ENCODE measurements at regions not wholly inside any gene's neighbourhood (a gene's known extent, or its start where the extent isn't known, plus 50 kb on each side); places are given as distances from the start of the nearest gene placed in this dataset.

GRCh38 chr20:50313827-50314677 lies 123.4 kb downstream of the CEBPB start:
- no peak for DNase-seq (ENCODE audit: low spot score)

- DNase-seq (ENCODE audit: low spot score), result no peak
Observed at GRCh38 chr20:50314678-50315335, 124.2 kb downstream of the CEBPB start.

DNA sequence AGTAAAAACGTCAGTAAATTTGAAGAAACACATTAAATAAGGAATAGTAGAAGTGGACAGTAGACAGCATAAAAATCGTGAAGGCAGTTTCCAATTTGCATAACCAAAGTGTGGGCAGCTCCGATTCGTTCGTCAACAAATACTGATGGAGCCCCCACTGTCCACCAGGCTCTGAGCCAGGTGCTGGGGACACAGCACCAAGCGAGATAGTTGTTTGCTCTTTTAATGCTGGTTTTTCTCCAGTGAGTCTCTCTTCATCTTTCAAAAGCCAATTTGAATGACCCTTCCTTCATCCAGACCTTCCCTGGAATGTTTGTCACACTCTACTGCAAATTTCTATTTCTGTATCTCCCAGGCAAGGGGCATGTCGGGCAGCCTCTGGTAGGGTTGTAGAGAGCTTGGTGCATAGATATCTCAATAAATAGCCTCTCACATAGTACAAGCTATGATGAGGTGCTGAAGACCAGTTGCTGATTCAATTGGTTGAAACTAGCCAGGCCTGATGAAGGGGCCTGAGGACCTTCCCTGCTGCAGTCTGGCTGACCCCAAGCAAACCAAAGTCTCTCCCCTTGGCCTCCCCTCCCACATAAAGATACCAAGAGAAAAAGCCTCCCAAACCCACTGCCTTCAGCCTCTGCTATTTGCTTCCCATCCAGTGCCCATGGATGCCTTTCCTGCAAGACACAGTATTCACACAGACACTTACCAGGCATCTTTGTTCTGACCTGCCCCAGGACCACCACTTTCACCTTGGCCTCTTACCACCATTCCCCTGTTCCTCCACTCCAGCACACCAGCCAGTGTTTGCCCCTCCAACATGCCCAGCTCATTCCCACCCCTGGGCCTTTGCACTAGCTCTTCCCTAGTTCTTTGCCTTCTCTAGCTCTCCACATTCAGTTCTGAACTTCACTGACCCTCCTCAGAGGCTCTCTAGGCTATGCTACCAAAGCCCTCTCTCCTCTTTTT lies 125.2 kb downstream of the CEBPB start:
- DNase-seq (ENCODE audit: low spot score), result no peak

DNA sequence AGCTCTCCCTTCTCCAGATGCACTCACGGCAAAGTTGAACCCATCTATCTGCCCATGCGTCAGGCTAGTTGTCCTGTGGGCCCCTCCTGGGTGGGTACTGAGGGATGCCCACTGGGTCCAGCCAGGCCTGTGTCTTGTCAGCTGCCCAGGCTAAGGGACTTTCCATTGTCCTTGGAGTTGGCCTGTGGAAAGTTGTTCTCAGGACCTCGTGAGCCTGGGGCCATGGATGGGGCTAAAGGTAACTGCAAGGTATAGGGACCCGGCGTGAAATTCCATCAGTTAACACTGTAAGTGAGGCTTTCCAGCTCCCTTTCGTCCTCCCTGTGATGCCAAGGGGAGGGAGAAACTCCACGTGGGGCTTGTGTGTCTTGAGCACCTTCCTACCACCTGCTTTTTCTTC lies 126.5 kb downstream of the CEBPB start:
- DNase-seq (ENCODE audit: low spot score), result no peak

GRCh38 chr20:50317609-50318008 lies 127.0 kb downstream of the CEBPB start:
- no peak for DNase-seq (ENCODE audit: low spot score)

DNA sequence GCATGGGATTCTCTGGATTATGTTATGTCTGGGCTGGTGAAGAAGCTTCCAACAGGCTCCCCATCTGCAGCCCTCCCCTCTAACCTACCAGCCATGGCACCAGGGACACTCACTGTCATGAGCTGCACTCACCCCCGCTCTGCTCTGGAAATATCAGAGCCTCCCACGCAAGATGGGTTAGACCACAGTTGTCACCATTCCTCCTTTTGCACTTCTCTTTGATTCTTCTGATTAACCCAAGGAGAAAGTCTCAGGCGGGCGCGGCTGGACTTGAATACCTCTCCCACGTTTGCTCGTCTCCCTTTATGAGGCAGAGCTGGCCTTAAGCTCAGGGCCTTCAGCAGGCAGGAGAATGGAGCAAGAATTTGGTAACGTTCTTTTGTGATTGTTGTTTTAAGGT lies 128.1 kb downstream of the CEBPB start:
- no peak for DNase-seq (ENCODE audit: low spot score)

GRCh38 chr20:50320005-50320900 lies 129.6 kb downstream of the CEBPB start:
- DNase-seq (ENCODE audit: low spot score), result no peak

DNA sequence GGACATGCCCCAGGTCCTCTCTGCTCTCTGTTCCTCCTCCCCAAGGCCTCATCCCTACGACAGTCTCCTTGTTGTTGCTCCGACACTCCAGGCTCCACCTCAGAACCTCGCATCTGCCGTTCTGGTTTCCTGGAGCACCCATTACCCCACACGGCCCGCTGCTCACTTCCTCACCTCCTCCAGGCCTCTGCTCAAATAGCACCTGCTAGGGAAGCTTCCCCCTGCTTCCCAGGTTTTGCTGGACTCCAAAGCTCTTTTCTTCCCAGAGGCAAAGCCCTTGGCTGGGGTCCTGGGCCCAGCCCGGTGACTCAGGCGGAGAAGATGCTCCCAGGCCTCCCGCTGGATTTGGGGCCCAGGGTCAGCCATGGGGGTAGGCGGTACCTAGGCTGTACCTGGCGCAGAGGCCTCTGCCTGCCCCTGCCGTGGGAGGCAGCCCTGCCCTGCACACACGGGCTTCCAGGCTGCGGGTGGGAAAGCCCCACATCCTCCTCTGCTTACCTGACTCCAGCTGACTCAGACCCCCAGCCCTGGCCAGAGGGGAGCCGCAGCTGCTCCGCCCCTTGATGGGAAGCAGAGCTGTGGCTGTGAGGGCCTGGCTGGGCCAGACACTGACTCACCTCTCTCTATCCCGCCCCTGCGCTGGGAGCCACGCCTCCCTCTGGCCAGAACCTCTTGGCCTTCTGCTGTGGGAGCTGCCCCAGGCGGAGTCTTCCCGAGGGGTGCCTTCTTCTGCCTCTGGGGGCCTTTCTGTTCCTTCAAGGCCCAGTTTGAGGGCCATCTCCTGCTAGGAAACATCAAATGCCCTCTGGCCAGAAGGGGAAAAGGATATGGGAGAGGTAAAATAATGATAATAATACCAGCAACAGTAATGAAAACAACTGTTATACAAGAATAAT lies 130.5 kb downstream of the CEBPB start:
- DNase-seq (ENCODE audit: low spot score), result no peak

GRCh38 chr20:50321797-50322480 lies 131.3 kb downstream of the CEBPB start:
- DNase-seq (ENCODE audit: low spot score), result no peak

DNA sequence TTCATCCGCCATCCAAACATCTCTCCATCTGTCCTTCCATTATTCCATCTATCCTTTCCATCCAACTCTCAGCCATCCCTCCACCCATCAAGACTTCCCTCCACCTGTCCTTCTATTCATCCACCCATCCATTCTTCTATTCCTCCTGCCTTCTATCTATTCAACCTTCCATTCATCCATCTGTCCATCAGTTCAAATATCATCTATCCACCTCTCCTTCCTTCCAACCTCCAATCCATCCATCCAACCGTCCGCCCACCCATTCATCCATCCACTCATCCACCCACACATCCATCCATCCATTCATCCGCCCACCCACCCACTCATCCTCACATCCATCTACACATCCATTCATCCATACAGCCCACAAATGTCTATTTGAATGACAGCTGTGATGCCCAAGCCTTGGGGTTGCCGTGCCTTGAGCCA lies 132.1 kb downstream of the CEBPB start:
- DNase-seq (ENCODE audit: low spot score), result no peak

DNA sequence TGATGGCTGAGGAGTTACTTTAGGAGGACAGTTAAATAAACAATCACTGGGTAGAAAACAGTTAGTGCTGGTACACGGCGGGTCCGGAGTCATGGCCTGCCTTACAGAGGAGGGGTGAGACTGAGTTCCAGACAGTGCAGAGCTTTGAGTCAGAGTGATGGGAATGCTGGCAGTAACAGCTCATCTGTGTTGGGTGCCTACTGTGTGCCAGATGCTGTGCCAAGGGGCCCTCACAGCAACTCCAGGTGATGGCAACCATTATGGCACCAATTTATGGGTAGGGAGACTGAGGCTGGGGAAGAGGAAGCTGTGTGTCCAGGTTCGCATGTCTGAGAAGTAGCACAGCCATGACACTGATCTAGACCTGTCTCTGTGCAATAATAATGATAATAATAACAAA lies 132.6 kb downstream of the CEBPB start:
- no peak for DNase-seq (ENCODE audit: low spot score)

- no peak for DNase-seq (ENCODE audit: low spot score)
Observed at GRCh38 chr20:50323777-50324775, 133.4 kb downstream of the CEBPB start.

DNA sequence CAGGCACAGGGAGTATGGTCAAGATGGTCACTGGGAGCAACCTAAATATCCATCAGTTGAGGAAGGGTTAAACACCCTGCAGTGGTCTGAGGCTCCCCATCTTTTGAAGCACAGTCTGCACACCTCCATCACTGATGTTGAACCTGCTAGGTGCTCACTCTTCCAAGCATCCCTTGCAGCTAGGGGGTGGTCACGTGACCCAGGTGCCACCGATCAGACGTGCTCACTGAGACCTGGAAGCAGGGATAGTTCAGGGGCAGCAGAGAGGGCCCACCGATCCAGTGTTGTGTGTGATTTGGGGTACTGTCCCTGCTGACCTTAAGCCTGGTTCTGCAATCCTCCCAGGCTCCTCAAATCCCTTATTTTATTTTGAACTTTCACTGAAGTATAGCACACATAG lies 134.6 kb downstream of the CEBPB start:
- DNase-seq (ENCODE audit: low spot score), result no peak

GRCh38 chr20:50325651-50326050 lies 135.0 kb downstream of the CEBPB start:
- no peak for DNase-seq (ENCODE audit: low spot score)

DNA sequence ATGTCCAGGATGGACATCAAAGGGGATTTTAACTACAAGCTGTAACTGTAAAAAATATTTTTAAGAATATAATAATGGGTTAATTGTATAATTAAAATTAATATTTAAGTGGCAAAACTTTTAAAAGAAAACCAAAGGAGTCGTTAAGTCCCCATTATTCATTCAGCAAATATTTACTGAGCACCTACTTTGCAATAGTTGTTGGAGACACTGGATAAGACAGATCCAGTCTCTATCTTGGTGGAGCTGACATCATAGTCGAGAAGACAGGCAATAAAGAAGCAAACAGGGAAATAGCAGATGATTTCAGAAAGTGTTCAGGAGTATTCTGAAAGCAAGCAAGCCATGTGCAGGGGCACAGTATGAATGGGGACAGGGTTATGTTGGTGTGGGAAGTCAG lies 137.0 kb downstream of the CEBPB start:
- no peak for DNase-seq (ENCODE audit: low spot score)

DNA sequence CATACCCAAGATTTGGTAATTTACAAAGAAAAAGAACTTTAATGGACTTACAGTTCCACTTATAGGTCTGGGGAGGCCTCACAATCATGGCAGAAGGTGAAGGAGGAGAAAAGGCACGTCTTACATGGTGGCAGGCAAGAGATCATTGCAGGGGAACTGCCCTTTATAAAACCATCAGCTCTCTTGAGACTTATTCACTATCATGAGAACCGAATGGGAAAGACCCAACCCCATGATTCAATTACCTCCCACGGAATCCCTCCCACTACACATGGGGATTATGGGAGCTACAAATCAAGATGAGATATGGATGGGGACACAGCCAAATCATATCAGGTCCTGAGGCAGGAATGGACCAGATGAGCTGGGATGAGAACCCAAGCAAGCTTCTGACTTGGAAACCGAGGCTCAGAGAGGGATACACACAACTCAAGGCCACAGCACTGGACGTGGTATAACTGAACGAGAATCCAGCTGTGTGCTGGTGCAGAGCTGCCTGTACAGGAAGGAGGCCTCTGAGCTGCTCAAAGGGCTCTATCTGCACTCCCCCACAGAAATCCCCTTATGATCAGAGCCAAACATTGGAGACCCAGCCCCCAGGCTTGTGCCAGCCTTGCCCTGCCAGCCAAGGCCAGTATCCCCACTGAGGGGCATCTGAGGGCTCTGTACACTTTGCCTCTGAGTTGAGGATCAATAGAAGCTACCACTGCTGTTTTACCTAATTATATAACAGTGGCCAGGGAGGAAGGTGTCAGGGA lies 137.8 kb downstream of the CEBPB start:
- DNase-seq (ENCODE audit: low spot score), result no peak

GRCh38 chr20:50328996-50329898 lies 138.6 kb downstream of the CEBPB start:
- no peak for DNase-seq (ENCODE audit: low spot score)

Data from cerebellar cortex (tissue), 1 donor.